Stimulated activated CD8-positive, alpha-beta memory T cell treated with anti-CD3 and anti-CD28 coated beads, Interleukin-12 subunit alpha, Interleukin-12 subunit beta, amount 100 ng/mL, for 1 hour (primary cell): ENCODE measurements at regions not wholly inside any gene's neighbourhood (a gene's known extent, or its start where the extent isn't known, plus 50 kb on each side); places are given as distances from the start of the nearest gene placed in this dataset.
"Not testable (repeated sequence)": the region's sequence is repeated elsewhere in the genome, so short reads cannot be mapped to it uniquely, and the experiment has no call there.

Experiments
- DNase-seq: peaks from one replicate; pipeline ENCODE4 v3.0.0-alpha.2; 2020; ENCODE audit warnings: low read depth

DNA sequence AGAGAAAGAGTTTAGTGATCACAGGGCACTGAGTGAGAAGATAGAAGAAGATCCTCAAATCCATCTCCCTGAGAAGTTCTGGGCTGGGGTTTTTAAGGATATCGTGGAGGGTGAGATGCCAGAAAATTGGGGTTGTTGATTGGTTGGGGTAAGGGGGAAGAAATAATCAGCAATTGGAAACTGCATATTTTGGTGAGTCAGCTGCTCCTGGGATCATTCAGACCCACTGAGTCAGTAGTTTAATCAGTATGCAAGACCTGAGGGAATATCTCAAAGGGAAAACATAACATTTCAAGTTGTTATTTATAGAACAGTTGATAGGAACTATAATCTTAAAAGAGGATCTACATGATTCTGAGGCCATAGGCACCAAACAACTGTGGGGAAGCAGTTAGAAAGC is 183.4 kb downstream of the FCRL5 start:
- DNase-seq: not testable (repeated sequence)

DNA sequence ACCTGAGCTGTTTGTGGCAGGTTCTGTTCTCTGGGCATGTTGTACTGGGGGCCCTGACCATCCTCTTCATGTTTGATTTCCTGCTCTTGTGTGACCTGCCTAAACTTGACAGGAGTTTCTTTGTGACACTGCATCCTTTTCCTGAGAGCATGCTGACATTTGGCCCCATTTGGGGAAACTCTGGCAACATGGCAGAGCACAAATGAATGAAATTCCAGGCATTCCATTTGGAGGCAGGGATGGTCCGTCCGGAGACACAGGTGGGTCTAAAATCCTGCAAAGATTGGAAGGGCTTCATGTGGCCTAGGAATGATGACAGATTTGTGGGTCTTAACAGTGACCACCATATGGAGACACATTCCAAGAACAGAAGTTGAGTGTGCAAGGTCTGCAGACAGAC is 184.0 kb downstream of the FCRL5 start:
- no peak for DNase-seq

DNA sequence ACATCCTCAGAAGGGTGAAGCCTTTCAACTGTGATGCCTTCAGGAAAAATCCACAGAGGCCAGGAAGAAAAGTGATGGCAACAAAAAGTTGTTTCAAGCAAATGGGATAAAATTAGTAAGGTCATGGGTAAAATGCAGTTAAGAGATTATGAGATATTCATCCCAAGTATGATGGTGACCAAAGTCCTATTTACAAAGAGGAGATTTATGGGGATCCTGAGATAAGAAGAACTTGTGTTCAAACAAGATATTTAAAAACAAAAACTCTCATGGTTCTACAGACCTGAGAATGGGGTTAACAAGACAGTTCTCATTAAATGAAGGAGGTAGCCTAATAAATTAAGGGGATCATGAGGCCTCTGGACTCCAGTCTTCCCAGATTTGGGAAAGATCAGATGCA is 184.4 kb downstream of the FCRL5 start:
- DNase-seq: no peak

DNA sequence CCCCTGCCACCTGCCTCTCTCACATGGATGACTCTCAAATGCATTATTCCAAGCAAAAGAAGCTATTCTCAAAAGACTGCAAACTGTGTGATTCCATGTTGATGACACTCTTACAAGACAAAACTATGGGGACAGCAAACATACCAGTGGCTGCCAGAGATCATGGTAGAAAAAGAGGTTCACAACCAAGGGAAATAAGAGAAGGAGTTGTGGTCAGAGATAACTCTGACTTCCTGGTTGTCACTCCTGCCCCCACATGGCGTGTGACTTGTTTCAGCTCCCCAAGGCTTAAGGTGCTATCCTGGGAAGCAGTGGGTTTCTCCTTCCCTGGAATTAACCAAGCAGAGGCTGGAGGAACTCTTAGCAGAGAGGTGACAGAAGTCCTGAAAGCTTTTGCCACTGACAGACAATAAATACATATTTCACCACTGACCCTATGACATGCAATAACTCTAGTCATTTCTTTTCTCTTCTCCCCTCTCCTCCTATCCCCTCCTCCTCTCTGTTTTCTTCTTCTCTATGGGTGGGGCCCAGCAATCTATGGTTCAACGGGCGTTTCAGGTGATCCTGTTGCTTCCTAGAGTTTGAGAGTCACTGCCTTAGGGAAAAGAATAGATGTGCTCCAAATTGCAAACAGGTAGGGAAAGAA is 185.1 kb downstream of the FCRL5 start:
- DNase-seq: no peak

DNA sequence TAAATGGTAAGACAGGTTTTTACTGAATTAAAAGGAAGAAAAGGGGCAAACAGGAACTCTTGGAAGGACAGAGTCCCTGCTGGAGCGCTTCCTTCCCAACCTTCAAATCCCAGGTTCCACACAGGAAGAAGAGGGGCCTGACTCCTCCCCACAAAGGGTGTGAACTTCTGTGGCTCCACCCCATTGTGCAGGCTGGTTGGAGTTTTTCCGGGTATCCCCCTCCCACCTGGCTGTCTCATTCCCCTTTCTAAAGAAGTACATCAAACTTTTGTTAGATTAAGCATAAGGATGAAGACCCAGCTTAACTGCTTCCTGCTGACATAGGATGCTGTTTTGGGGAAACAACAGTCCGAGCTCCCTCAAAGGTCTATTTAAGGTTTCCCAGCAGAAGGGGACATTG is 187.7 kb downstream of the FCRL5 start:
- no peak for DNase-seq

DNA sequence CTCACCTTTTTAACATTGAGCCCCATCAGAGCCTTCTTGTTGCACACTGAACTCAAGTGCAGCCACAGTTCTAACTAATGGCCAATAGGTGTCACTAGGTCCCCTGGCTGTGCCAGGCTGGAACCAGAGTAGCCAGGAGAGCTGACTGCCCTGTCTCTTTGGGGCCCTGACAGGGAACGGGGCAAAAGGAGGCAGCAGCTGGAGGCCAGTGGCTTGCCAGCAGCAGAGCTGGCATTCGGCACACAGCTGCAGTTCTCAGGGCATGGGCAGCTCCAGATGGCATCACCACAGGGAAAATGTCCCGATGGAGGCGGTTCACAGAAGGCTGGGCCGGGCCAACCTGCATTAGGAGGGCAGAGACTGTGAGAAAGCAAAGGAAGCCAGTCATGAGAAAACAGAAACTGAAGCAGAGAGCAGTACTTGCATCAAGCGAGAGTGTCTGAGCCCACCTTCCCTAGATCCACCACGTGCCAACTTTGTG is 188.6 kb downstream of the FCRL5 start:
- no peak for DNase-seq

DNA sequence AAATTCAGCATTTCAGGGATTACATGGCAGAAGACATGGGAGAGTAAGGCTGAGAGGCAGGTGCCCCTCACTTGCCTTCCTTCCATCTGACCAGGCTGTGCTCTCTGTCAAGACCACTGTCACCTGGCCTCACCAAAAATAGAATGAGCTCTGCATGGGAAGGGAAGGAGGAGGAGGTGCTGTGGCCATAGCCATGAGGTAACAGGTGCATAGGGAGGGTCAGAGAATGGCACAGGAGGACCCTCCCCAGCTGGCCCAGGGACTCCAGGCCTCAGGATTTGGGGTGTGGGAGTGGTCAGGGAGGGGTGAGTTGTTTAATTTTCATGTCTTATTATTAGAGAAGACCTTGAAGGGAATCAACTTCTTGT is 192.3 kb downstream of the FCRL5 start:
- no peak for DNase-seq

DNA sequence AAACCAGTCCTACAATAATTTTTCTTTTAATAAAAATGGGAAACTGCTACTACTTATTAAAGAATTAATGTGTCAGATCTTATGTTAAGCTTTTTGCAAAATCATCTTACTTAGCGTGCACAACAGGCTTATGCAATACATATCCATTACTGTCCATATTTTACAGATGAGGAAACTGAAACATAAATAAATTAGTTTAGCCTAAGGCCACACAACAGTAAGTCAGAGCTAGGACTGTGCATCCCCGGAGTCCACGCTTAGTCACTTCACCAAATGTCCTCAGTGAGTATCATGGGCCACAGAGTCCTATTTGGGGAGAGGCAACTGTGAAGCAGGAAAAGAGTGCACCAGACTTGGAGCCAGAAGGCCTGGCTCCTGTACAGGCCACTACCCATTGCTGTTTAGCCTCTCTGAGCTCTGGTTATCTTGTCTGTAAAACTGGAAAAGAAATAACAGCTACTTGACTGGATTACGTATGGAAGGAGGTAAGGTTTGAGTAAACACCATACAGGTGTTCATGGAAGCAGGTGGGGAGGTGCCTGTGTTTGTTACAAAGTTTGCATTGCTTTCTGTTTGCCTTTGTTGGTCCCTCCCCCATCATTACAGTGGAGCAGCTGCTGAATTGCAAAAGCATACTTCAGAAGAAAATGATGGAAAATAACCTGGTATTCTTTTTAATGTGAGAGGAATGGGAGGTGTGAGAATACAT is 192.8 kb downstream of the FCRL5 start:
- no peak for DNase-seq

DNA sequence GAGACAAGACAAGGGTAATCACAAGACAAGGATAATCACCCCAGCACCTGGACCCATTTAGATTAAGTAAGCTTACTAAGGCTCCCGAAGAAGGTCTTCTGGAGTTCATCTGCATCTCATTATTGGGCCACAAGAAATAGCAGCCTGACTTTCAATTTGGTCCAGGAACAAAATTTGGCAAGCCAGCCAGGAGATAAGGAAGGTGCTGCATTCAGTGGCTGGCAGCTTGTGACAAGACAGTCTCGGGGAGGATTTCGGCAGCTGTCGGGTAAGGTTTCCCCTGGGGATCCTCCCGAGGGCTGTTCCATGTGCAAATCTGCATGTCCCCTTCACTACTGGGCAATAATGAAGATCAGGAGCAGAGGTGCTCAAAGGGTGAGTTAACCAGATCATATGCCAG is 195.2 kb downstream of the FCRL5 start:
- DNase-seq: no peak

DNA sequence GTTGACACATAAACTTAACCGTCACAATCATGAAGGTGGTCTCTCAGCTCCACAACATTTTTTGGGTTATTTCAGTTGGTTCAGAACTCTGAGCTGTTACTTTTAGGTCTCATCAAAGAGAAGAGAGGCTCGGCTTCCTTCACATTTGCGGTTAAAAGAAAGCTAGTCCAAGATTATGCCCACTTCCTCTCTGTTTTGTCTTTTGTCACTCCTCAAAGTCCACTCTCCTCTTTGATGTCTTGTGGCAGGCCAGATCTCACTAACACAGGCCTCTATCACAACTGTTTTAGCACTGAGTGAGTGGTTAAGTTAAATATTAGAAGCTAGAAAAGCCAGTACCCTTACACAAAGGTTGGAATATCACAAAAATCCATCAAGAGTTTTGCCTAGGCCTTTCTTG is 195.7 kb downstream of the FCRL5 start:
- no peak for DNase-seq

DNA sequence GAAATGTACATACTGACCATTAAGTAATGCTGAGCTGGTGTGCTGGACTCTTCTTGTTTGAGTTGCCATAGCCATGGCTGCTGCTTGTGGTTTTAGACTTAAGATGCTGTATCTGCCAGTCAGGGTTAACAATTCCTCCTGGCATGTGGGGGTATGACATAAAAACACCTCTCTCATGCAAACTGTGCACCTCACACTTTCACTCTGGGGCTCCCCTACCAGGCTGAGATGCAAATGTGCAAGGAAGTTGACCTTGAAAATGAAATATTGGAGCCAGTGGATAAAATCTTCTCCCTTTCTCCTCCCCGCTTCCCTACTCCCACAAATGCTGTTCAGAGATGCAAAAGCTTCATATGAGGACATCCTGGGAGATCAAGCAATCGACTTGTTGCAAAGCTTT is 198.8 kb downstream of the FCRL5 start:
- DNase-seq: no peak

DNA sequence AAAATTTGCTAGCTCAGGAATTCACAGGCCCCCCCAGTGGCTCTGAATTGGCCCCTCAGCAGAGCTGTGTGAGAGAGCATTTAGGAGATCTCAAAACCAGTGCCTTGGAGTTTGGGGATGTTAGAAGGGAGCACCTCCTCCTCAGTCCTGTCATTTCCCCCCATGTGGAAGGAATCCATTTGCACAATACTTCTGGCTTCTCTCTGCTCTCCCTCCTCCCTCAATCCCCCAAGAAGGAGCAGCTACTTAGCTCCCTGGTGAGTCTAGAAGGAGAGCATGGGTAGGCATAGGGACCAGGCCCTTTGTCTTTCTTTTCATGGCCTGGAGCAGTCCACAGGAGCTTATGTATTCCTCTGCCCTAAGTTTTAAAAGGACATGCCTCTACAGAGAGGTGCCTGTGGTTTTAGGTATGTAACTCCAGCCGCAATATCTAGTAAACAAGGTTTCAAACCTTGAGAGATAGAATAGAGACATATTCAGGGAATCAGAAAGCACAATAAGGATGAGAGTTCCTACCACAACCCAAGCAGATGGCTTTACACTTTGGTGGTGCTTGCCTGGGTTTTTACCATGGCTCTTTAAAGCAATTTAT is 199.4 kb downstream of the FCRL5 start:
- no peak for DNase-seq

DNA sequence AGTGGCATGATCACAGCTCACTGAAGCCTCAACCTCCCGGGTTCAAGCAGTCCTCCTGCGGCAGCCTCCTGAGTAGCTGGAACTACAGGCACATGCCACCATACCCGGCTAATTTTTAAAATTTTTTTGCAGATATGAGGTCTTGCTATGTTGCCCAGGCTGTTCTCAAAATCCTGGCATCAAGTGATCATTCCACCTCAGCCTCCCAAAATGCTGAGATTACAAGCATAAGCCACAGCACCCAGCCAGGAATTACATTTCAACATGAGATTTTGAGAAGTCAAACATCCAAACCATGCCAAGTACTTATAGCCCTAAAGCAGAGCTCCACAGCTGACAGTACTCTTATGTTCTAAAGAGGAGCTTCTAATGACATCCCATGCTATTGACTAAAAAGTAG is 200.1 kb downstream of the FCRL5 start:
- no peak for DNase-seq

DNA sequence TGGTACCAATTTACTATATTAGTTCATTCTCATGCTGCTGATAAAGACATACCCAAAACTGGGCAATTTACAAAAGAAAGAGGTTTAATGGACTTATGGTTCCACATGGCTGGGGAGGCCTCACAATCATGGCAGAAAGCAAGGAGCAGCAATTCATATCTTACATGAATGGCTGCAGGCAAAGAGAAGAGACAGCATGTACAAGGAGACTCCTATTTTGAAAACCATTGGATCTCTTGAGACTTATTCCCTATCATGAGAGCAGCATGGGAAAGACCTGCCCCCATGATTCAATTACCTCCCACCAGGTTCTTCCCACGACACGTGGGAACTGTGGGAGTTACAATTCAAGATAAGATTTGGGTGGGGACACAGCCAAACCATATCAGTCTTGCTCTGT is 200.5 kb downstream of the FCRL5 start:
- not testable (repeated sequence) for DNase-seq

DNA sequence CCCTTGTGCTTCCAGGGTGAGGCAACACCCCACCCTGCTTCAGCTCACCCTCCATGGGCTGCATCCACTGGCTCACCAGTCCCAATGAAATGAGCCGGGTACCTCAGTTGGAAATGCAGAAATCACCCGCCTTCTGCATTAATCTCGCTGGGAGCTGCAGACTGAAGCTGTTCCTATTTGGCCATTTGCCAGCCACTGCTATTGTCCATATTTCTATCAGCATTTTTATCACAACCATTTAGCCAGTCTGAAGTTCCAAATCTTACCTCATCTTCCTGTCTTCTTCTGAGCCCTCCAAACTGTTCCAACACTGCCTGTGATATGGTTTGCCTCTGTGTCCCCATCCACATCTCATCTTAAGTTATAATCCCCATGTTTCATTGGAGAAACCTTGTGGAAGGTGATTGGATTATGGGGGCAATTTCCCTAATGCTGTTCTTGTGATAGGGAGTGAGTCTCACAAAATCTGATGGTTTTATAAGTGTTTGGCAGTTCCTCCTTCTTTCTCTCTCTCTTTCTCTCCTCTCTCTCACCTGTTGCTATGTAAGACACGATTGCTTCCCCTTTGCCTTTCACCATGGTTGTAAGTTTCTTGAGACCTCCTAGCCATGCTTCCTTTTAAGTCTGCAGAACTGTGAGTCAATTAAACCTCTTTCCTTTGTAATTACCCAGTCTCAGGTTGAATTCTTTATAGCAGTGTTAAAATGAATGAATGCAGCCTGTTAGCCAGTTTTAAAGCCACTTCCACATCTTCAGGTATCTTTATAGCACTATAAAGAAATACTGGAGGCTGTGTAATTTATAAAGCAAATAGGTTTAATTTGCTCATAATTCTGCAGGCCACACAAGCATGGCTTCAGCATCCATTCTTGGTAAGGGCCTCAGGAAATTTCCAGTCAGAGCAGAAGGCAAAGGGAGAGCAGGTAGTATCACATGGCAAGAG is 203.5 kb downstream of the FCRL5 start:
- no peak for DNase-seq

DNA sequence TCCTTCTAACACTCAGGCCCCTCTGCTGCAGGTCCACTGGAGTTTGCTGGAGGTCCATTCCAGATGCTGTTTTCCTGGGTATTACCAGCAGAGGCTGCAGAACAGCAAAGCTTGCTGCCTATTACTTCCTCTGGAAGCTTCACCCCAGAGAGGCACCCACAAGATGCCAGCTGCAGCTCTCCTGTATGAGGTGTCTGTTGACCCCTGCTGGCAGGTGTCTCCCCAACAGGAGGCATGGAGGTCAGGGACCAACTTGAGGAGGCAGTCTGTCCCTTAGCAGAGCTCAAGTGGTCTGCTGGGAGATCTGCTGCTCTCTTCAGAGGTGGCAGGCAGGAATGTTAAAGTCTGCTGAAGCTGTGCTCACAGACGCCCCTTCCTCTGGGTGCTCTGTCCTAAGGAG is 204.8 kb downstream of the FCRL5 start:
- DNase-seq: no peak

DNA sequence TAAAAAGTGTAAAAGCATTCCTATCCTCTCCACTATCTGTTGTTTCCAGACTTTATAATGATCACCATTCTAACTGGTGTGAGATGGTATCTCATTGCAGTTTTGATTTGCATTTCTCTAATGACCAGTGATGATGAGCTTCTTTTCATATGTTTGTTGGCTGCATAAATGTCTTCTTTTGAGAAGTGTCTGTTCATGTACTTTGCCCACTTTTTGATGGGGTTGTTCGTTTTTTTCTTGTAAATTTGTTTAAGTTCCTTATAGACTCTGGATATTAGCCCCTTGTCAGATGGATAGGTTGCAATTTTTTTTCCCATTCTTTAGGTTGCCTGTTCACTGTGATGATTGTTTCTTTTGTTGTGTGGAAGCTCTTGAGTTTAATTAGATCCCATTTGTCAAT is 199.6 kb upstream of the ETV3 start:
- DNase-seq: not testable (repeated sequence)

DNA sequence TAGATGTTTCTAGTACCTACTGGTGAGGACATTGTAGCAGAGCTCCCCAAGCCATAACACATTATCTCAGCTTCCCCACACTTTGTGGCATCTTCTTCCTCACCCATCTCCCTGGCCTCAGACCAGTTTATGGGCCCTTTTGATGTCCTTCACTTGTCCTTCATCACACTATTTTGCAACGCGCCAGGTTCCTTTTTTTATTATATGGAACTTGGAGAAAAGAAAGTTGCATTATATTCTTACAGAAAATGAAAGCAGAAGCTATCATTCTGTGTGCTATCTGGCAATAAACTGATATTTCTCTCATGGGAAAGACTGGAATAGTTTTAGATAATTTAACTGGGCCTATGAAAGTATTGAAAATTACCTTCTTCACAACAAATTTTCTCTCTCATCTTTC is 196.9 kb upstream of the ETV3 start:
- DNase-seq: no peak

DNA sequence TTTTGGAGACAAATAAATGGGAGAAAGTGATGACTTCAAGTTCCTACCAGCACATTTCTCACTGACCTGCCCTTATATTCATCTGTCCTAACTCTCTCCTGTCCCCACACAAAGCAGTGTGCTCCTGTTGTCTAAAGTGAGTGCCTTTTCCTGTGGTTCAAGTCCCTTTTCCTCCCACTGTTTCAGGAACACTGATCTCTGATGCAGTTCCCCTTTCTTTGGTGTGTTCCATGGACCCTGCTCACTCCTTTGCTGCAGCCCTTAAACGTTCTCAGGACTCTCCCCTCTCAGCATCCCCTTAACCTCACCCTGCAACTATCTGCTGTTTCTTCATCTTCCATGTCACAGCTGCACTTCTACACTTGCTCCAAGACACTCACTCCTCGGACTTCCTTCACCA is 195.8 kb upstream of the ETV3 start:
- DNase-seq: no peak

DNA sequence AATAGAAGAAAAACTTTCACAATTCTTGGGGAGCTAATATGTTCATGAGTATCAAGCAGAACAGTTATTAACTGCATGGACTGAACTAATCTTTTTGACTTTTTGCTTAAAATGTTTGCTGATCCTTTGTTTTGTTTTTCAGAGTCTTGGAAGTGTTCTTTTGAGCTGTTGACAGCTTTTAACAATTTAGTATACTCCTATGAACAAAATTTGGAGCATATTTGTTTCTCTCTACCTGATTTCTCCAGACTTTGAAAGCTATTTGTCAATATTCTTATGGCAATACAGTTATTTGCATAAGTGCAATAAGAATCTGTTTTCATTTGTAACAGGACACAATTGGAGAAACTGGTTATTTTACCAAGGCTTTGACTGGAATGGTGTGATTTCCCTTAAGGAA is 192.0 kb upstream of the ETV3 start:
- not testable (repeated sequence) for DNase-seq

DNA sequence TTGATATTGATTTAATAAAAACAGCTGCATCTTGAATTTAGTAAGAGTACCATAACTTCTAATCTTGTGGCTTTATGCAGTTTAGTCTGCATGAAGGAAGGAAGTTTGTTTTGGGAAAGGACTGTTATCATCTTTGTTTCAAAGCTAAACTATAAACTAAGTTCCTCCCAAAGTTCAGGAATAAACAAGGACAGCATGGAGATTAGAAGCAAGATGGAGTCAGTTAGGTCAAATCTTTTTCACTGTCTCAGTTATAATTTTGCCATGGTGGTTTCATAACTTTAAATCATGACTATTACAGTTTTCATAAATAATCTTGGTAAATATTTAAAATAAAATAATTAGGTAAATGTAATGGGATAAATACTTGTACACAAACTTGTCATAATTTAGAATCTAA is 189.9 kb upstream of the ETV3 start:
- not testable (repeated sequence) for DNase-seq

DNA sequence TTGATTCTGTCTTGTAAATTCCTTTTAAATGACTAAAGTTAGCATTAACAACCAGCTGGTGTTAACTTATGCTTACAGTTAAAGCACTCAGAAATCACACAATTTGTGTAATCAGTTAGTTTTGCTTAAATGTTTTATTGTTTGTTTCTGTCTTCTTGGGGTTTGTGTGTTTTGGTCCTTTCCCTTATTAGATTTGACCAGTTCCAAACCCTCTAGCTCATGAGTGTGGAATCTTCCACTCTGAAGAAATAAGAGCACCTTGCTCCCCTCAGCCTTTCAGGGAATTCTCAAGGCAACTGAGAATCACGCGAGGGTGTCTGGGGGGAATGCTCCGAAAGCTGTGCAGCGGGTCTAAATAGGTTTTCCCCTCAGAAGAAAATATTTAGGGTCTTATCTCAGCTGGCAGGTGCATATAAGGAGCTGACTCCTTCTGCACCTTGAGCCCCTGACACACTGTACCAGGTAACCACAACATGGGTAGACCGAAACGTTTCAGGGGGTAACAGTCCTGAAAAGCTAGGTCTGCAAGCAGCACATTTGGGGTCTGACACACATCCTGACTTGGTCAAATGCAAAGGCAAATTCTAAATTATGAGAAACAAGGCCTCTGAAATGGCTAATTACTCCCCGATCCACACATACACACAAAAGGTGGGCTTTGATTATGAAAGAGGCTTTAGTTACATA is 188.1 kb upstream of the ETV3 start:
- DNase-seq: no peak
